ENCODE measurements at regions not wholly inside any gene's neighbourhood (a gene's known extent, or its start where the extent isn't known, plus 50 kb on each side); places are given as distances from the start of the nearest gene placed in this dataset.

DNA sequence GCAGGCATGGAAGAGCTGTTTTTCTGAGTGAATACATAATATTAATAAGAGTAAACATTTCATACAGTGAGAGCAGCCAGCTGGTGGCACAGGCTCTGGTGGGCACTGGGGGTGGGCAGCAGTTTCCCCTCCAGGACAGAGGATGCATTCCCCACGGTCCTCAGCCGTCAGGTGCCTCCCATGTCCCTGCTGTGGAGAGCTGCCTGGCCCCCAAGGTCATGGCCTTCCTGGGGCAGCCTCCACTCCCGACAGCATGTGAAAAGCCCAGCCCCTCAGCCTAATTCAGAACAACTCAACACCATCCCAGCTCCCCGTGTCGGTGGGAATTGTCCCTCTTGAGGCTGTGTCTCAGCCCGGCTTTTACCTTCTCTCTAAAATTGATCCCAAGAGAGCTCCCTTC lies 147.4 kb downstream of the GALR1 start (continued):
- TF ChIP-seq, protein P1, sequence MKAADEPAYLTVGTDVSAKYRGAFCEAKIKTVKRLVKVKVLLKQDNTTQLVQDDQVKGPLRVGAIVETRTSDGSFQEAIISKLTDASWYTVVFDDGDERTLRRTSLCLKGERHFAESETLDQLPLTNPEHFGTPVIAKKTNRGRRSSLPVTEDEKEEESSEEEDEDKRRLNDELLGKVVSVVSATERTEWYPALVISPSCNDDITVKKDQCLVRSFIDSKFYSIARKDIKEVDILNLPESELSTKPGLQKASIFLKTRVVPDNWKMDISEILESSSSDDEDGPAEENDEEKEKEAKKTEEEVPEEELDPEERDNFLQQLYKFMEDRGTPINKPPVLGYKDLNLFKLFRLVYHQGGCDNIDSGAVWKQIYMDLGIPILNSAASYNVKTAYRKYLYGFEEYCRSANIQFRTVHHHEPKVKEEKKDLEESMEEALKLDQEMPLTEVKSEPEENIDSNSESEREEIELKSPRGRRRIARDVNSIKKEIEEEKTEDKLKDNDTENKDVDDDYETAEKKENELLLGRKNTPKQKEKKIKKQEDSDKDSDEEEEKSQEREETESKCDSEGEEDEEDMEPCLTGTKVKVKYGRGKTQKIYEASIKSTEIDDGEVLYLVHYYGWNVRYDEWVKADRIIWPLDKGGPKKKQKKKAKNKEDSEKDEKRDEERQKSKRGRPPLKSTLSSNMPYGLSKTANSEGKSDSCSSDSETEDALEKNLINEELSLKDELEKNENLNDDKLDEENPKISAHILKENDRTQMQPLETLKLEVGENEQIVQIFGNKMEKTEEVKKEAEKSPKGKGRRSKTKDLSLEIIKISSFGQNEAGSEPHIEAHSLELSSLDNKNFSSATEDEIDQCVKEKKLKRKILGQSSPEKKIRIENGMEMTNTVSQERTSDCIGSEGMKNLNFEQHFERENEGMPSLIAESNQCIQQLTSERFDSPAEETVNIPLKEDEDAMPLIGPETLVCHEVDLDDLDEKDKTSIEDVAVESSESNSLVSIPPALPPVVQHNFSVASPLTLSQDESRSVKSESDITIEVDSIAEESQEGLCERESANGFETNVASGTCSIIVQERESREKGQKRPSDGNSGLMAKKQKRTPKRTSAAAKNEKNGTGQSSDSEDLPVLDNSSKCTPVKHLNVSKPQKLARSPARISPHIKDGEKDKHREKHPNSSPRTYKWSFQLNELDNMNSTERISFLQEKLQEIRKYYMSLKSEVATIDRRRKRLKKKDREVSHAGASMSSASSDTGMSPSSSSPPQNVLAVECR (CRISPR knock-in tag; IDR thresholded peaks at IDR 0.05; ENCODE audit: borderline replicate concordance) = no peak

DNA sequence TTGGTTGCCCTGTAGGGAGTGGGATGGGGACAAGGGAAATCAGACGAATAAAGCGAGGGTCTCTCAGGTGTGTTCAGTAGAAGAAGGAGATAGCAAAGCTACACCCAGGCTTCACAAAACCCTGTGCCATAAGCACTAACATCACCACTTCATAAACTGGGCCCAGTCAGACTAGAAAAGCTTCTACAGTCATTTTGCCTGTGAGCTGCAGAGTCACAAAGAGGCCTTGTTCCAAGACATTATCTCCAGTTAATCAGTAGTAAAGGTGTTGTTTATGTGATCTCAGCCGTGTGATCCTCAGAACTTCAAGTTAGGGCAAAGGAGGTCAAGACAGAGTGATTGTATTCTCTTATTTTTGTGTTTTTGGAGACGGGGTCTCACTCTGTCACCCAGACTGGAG lies 148.0 kb downstream of the GALR1 start:
- in situ Hi-C loops (cut with HindIII; ENCODE audit: extremely low pct_ligation_motif_present, low pct_unique_long_range_greater_than_20kb) (no loop called here), intact Hi-C loops (cut with micrococcal nuclease; ENCODE audit: unreplicated experiment) (no loop called here)
- Histone ChIP-seq H2AFZ (ENCODE audit: low read length) (no peak overlapping the region), H3K4me3 (replicated peaks in 1 of 3; ENCODE audit: insufficient read depth in 1 of 3, low read depth in 2 of 3, low read length in 3 of 3) (no peak overlapping the region), H4K20me1 (ENCODE audit: insufficient read depth, low read length) (no peaks in the 10 kb centered on the region), H3K9me3 (ENCODE audit: low read length) (no peaks in the 10 kb centered on the region), H3K79me2 (ENCODE audit: insufficient read depth, low read length) (no peaks in the 10 kb centered on the region), H3K27me3 (ENCODE audit: control insufficient read depth in 1 of 2, insufficient read depth in 2 of 2, low read length in 2 of 2) (no peaks in the 10 kb centered on the region; a peak in 1 of 5 replicates), H3K4me2 (ENCODE audit: low read depth, low read length) (no peak overlapping the region), H3K4me1 (ENCODE audit: insufficient read depth, low read length) (no peaks in the 10 kb centered on the region), H3K36me3 (replicated peaks in 1 of 2; ENCODE audit: control insufficient read depth in 1 of 2, insufficient read depth in 2 of 2, low read length in 2 of 2) (no peaks in the 10 kb centered on the region), H3K9ac (ENCODE audit: insufficient read depth, low read depth, low read length) (no peak overlapping the region), H3K27ac (ENCODE audit: extremely low read length, insufficient read depth, low read length) (no peak overlapping the region)
- no peak for DNase-seq (ENCODE audit: low spot score)
- ChIA-PET CTCF (ENCODE audit: low intra/inter-chr PET ratio, low total read pairs) (no interaction called here), POLR2A (no interaction called here)
- no peak for ATAC-seq
- BruUV-seq (replicated peaks) = no TSS peak
- no peak for FAIRE-seq
- 0% methylated on average over 4 of the region's 4 CpGs for WGBS (ENCODE audit: low lambda C conversion rate)
- TF ChIP-seq ZNF841 (CRISPR knock-in tag; IDR thresholded peaks at IDR 0.05; ENCODE audit: borderline replicate concordance) (no peak), ZNF230 (CRISPR knock-in tag; IDR thresholded peaks at IDR 0.05) (no peak), FOXA1 (IDR thresholded peaks at IDR 0.05) (no peak), FOXA1 (CRISPR knock-in tag; IDR thresholded peaks at IDR 0.05) (no peak), ADNP (CRISPR knock-in tag; IDR thresholded peaks at IDR 0.05) (no peak), ZNF431 (CRISPR knock-in tag; IDR thresholded peaks at IDR 0.05; ENCODE audit: borderline replicate concordance, low read depth) (no peak), RORA (CRISPR knock-in tag; IDR thresholded peaks at IDR 0.05) (no peak), NRL (CRISPR knock-in tag; IDR thresholded peaks at IDR 0.05; ENCODE audit: borderline replicate concordance) (no peak), RXRA (CRISPR knock-in tag; IDR thresholded peaks at IDR 0.05) (no peak), MAF1 (CRISPR knock-in tag; IDR thresholded peaks at IDR 0.05; ENCODE audit: borderline replicate concordance) (no peak), KDM4B (CRISPR knock-in tag; IDR thresholded peaks at IDR 0.05) (no peak), SPEN (CRISPR knock-in tag; IDR thresholded peaks at IDR 0.05; ENCODE audit: low read depth) (no peak)
- TF ChIP-seq, protein P2, sequence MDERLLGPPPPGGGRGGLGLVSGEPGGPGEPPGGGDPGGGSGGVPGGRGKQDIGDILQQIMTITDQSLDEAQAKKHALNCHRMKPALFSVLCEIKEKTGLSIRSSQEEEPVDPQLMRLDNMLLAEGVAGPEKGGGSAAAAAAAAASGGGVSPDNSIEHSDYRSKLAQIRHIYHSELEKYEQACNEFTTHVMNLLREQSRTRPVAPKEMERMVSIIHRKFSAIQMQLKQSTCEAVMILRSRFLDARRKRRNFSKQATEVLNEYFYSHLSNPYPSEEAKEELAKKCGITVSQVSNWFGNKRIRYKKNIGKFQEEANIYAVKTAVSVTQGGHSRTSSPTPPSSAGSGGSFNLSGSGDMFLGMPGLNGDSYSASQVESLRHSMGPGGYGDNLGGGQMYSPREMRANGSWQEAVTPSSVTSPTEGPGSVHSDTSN (CRISPR knock-in tag; IDR thresholded peaks at IDR 0.05) = no peak
- TF ChIP-seq, protein P3, sequence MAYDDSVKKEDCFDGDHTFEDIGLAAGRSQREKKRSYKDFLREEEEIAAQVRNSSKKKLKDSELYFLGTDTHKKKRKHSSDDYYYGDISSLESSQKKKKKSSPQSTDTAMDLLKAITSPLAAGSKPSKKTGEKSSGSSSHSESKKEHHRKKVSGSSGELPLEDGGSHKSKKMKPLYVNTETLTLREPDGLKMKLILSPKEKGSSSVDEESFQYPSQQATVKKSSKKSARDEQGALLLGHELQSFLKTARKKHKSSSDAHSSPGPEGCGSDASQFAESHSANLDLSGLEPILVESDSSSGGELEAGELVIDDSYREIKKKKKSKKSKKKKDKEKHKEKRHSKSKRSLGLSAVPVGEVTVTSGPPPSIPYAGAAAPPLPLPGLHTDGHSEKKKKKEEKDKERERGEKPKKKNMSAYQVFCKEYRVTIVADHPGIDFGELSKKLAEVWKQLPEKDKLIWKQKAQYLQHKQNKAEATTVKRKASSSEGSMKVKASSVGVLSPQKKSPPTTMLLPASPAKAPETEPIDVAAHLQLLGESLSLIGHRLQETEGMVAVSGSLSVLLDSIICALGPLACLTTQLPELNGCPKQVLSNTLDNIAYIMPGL (CRISPR knock-in tag; IDR thresholded peaks at IDR 0.05; ENCODE audit: borderline replicate concordance in 1 of 2, low read depth in 1 of 2) = no peak

Measured in HepG2 (cell line).